ENCODE measurements at regions not wholly inside any gene's neighbourhood (a gene's known extent, or its start where the extent isn't known, plus 50 kb on each side); places are given as distances from the start of the nearest gene placed in this dataset.

- TF ChIP-seq ZBTB40 (IDR thresholded peaks at IDR 0.05) (no peak), ZBTB40 (CRISPR knock-in tag; IDR thresholded peaks at IDR 0.05) (no peak), RCOR1 (IDR thresholded peaks at IDR 0.05; ENCODE audit: borderline replicate concordance in 1 of 2, low read depth in 2 of 2, low read length in 2 of 2) (no peak), PRDM10 (IDR thresholded peaks at IDR 0.05; ENCODE audit: partially characterized antibody) (no peak), ETV6 (IDR thresholded peaks at IDR 0.05; ENCODE audit: borderline replicate concordance in 1 of 2, low read depth in 2 of 2, low read length in 1 of 2) (no peak), ETV6 (CRISPR knock-in tag; IDR thresholded peaks at IDR 0.05; ENCODE audit: borderline replicate concordance) (no peak), CBFA2T2 (conservative IDR thresholded peaks at IDR 0.05) (no peak)
Observed at GRCh38 chr14:96693987-96694386, 103.2 kb upstream of the VRK1 start (continued).

Measured in K562 (cell line).